Epithelial cell of proximal tubule (primary cell): ENCODE measurements at regions not wholly inside any gene's neighbourhood (a gene's known extent, or its start where the extent isn't known, plus 50 kb on each side); places are given as distances from the start of the nearest gene placed in this dataset.

Experiments
- DNase-seq: peaks from one replicate; pipeline ENCODE4 v3.0.0-alpha.2; 2011; ENCODE audit warnings: low read depth
- H3K4me3 ChIP-seq: 2 replicates; pipeline ENCODE4 v1.5.1; 2011; ENCODE audit warnings: low read depth, mild to moderate bottlenecking, low read length
- TF ChIP-seq, protein P1 (sequence below): conservative IDR thresholded peaks from 2 replicates; pipeline ENCODE4 v1.5.1; 2012; ENCODE audit warnings: low read depth, mild to moderate bottlenecking, low read length

DNA sequence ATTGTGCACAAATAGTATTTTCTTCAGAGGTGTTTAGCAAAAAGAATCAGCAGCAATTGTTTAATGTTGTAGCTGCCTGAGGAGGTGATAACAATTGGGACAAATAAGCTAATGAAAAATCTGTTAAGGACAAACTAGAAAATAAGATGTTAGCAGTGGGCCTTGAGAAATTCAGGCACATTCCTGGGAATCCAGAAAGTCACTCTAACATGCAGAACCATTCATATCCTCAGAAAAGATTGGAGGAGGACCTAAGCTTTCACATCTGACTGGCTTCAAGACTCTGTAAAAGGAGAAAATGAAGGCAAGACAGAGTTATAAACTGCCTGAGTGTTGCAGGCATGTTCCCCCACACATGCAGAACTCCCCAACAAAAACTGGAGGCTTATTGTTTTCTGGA is 353.5 kb upstream of the RGPD4 start:
- no peak for DNase-seq

GRCh38 chr2:107475859-107476258 is 350.8 kb upstream of the RGPD4 start:
- no peak overlapping the region for H3K4me3 ChIP-seq
- TF ChIP-seq, protein P1, sequence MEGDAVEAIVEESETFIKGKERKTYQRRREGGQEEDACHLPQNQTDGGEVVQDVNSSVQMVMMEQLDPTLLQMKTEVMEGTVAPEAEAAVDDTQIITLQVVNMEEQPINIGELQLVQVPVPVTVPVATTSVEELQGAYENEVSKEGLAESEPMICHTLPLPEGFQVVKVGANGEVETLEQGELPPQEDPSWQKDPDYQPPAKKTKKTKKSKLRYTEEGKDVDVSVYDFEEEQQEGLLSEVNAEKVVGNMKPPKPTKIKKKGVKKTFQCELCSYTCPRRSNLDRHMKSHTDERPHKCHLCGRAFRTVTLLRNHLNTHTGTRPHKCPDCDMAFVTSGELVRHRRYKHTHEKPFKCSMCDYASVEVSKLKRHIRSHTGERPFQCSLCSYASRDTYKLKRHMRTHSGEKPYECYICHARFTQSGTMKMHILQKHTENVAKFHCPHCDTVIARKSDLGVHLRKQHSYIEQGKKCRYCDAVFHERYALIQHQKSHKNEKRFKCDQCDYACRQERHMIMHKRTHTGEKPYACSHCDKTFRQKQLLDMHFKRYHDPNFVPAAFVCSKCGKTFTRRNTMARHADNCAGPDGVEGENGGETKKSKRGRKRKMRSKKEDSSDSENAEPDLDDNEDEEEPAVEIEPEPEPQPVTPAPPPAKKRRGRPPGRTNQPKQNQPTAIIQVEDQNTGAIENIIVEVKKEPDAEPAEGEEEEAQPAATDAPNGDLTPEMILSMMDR = no peak
- DNase-seq = no peak

More for the DNA sequence above, 353.5 kb upstream of the RGPD4 start:
- H3K4me3 ChIP-seq = no peak overlapping the region
- TF ChIP-seq, protein P1 = no peak

DNA sequence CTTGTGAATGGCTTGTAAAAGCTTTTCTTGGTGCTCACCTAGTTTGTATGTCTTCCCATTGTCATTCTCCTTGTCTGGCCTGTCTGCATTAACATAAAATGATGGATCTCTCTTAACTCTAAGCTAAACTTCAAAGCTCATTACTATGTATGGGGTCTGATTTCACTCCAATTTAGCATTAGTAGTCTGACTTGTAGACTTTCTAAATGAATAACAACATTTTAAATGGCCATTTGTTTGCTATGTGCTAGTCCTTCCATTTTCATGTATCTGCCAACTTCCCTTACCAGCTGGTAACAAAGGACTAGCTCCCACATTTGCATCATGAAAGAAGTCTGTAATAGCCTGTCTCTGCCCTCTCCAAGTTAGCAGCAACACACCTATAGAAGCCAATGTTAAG is 324.2 kb upstream of the RGPD4 start:
- TF ChIP-seq, protein P1 = no peak
- no peak overlapping the region for H3K4me3 ChIP-seq
- DNase-seq = no peak

GRCh38 chr2:107511970-107512789 is 314.5 kb upstream of the RGPD4 start:
- TF ChIP-seq, protein P1 = no peak
- H3K4me3 ChIP-seq = no peak overlapping the region
- no peak for DNase-seq

DNA sequence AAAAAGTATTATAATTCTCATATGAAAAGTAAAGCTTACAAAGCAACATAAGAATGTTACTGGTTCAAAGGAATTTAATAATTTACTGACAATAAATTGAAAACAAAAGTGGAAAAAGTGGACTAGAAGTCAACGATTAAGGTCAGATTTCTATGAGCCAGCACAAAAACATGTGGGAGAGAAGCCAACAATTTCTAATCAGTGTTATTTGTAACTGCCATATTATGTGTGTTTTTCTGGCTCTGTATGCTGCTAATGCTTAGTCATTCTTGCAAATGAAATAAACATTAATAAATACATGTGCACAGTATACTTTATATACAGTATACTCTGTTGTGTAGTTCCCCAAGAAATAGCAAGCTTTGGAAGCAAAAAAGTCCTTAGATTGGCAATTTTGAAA is 301.3 kb upstream of the RGPD4 start:
- TF ChIP-seq, protein P1 = no peak
- peak; percentile 12 for DNase-seq
- H3K4me3 ChIP-seq = no peak overlapping the region

GRCh38 chr2:107529146-107529545 is 297.5 kb upstream of the RGPD4 start:
- H3K4me3 ChIP-seq = peak overlapping the region; percentile 10
- no peak for DNase-seq
- TF ChIP-seq, protein P1 = no peak

DNA sequence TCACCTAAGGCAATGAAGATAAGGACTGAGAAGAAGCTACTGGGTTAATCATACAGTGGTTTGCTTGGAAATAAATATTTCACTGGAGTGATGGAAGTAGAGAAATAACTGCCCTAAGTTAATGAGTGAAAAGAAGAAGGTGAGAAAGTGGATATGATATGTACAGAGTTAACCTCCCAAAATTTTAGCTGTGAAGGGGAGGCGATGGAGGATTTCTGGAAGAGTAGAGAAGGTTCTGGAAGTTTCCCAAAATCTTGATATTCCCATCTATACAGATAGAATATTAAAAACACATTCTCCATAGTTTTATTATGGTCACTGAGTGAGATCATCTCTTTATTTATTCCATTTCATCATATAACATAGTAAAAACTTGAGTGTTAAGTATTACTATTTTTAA is 296.6 kb upstream of the RGPD4 start:
- TF ChIP-seq, protein P1 = no peak
- H3K4me3 ChIP-seq = peak overlapping the region; percentile 10
- no peak for DNase-seq
